HL-60 (cell line): ENCODE measurements at regions not wholly inside any gene's neighbourhood (a gene's known extent, or its start where the extent isn't known, plus 50 kb on each side); places are given as distances from the start of the nearest gene placed in this dataset.

ENCODE experiments used
- CTCF ChIP-seq: IDR thresholded peaks from one replicate; pipeline ENCODE4 v1.5.1; 2011; ENCODE audit warnings: low read length, control low read depth, inconsistent platforms; ENCODE audit not compliant: insufficient read depth
- GABPA ChIP-seq: IDR thresholded peaks from 2 replicates; pipeline ENCODE4 v1.6.1; 2012; ENCODE audit warnings: low read depth
- POLR2AphosphoS5 ChIP-seq: IDR thresholded peaks from 2 replicates; pipeline ENCODE4 v1.6.1; 2012; ENCODE audit warnings: low read depth
- REST ChIP-seq: IDR thresholded peaks from 2 replicates; pipeline ENCODE4 v1.6.1; 2012; ENCODE audit warnings: low read depth; ENCODE audit not compliant: insufficient replicate concordance
- SPI1 ChIP-seq: IDR thresholded peaks from 2 replicates; pipeline ENCODE4 v1.6.1; 2012; ENCODE audit warnings: low read depth, mild to moderate bottlenecking, borderline replicate concordance

GRCh38 chr3:29183346-29184087 is 97.4 kb upstream of the RBMS3 start:
- TF ChIP-seq CTCF (no peak), REST (no peak), GABPA (no peak), POLR2AphosphoS5 (no peak), SPI1 (no peak)
